OCI-LY1 (cell line): ENCODE measurements at regions not wholly inside any gene's neighbourhood (a gene's known extent, or its start where the extent isn't known, plus 50 kb on each side); places are given as distances from the start of the nearest gene placed in this dataset.
"Not testable (repeated sequence)": the region's sequence is repeated elsewhere in the genome, so short reads cannot be mapped to it uniquely, and the experiment has no call there.

Experiments used
- CTCF ChIP-seq: fragments of 200-600 bp; sonication (generic), shearing (Covaris generic); IDR thresholded peaks from 2 replicates; pipeline ENCODE4 v1.5.1; 2017; ENCODE audit warnings: mild to moderate bottlenecking, antibody characterized with exemption, low read length, moderate library complexity, mixed read lengths
- EZH2 ChIP-seq: fragments of 200-600 bp; sonication (generic), shearing (Covaris generic); IDR thresholded peaks from 2 replicates; pipeline ENCODE4 v1.8.0; 2017; ENCODE audit warnings: borderline replicate concordance, mixed run types, mild to moderate bottlenecking, antibody characterized with exemption, low read length, moderate library complexity, mixed read lengths

DNA sequence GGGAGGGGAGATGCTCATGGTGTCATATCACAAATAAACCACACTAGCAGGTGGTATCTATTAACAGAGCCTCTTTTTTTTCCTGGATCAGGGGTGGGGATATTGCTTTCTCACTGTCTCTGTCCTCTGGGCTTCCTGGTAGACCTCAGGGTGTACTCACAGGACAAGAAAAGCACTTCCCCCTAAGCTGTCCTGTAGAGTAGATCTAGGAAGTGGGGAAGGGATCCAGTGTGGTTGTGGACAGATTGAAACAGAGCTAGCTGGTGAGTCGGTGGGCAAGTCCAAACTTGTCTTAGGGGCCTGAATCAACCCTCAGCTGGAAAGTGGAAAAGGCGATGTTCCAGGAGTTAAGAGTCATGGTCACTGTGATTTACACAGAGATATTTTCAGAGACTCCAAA is 96.6 kb downstream of the SRGAP2 start:
- TF ChIP-seq CTCF, EZH2: not testable (repeated sequence)
